HEK293 (cell line): ENCODE measurements at regions not wholly inside any gene's neighbourhood (a gene's known extent, or its start where the extent isn't known, plus 50 kb on each side); places are given as distances from the start of the nearest gene placed in this dataset.
A peak's percentile ranks its signal among the peaks of the same experiment; 100 is the strongest.

ENCODE experiments used
- CTCF ChIA-PET: fragments of 350-600 bp; formaldehyde crosslinking; extraction: SDS; loops from one replicate; lab custom pipeline; 2021; ENCODE audit warnings: antibody characterized with exemption; lab: Yijun Ruan, JAX
- POLR2A ChIA-PET: fragments of 300-600 bp; formaldehyde crosslinking; extraction: SDS; loops from one replicate; lab custom pipeline; 2020; ENCODE audit warnings: antibody characterized with exemption, inconsistent platforms; lab: Yijun Ruan, JAX
- H3K27ac ChIP-seq: fragments of 200-500 bp; sonication (Bioruptor generic); 2 replicates; pipeline ENCODE4 v1.5.1; 2014; ENCODE audit warnings: low read depth, low read length, control low read depth, inconsistent platforms; ENCODE audit errors: extremely low read depth
- H3K36me3 ChIP-seq, 2 experiments: fragments of 200-500 bp in 1 of 2; sonication (Bioruptor generic) in 1 of 2; 1 replicate in 1 of 2; 2 replicates in 1 of 2; pipeline ENCODE4 v1.5.1; 2014 to 2017; ENCODE audit warnings: inconsistent platforms in 2 of 2, low read length in 2 of 2; ENCODE audit not compliant: control insufficient read depth in 2 of 2, insufficient read depth in 1 of 2
- H3K4me1 ChIP-seq: fragments of 200-500 bp; sonication (Bioruptor generic); 2 replicates; pipeline ENCODE4 v1.5.1; 2014; ENCODE audit warnings: mild to moderate bottlenecking, low read length, inconsistent platforms; ENCODE audit not compliant: control insufficient read depth, insufficient read depth
- H3K4me3 ChIP-seq: 2 replicates; pipeline ENCODE4 v1.5.1; 2011; ENCODE audit warnings: low read depth, mild to moderate bottlenecking, control low read depth, low read length, moderate library complexity
- H3K9me3 ChIP-seq: fragments of 200-500 bp; sonication (Bioruptor generic); 2 replicates; pipeline ENCODE4 v1.5.1; 2014; ENCODE audit warnings: low read depth, low read length, inconsistent platforms; ENCODE audit not compliant: control insufficient read depth, insufficient read depth
- GLIS1 ChIP-seq: fragments of 450-650 bp; formaldehyde crosslinking; IDR thresholded peaks from 2 replicates; pipeline ENCODE4 v1.5.1; 2016; ENCODE audit warnings: missing biosample characterization, missing genetic modification characterization
- IKZF3 ChIP-seq: fragments of 450-650 bp; IDR thresholded peaks from 2 replicates; pipeline ENCODE4 v1.5.0; 2018; ENCODE audit warnings: missing biosample characterization, mild to moderate bottlenecking, missing genetic modification characterization, moderate library complexity
- KLF8 ChIP-seq: fragments of 450-650 bp; formaldehyde crosslinking; IDR thresholded peaks from 2 replicates; pipeline ENCODE4 v1.5.1; 2016; ENCODE audit warnings: missing biosample characterization, missing genetic modification characterization
- OSR2 ChIP-seq: fragments of 450-650 bp; formaldehyde crosslinking; IDR thresholded peaks from 2 replicates; pipeline ENCODE4 v1.5.1; 2016; ENCODE audit warnings: missing biosample characterization, missing genetic modification characterization
- OVOL3 ChIP-seq: fragments of 450-650 bp; formaldehyde crosslinking; IDR thresholded peaks from 2 replicates; pipeline ENCODE4 v1.5.1; 2016; ENCODE audit warnings: missing biosample characterization, missing genetic modification characterization
- PRDM1 ChIP-seq: fragments of 450-650 bp; formaldehyde crosslinking; IDR thresholded peaks from 2 replicates; pipeline ENCODE4; 2016; ENCODE audit warnings: missing biosample characterization, missing genetic modification characterization
- REPIN1 ChIP-seq: fragments of 450-650 bp; formaldehyde crosslinking; IDR thresholded peaks from 2 replicates; pipeline ENCODE4 v1.5.1; 2017; ENCODE audit warnings: missing biosample characterization, missing genetic modification characterization, low read depth
- SCRT1 ChIP-seq: fragments of 450-650 bp; formaldehyde crosslinking; IDR thresholded peaks from 2 replicates; pipeline ENCODE4 v1.5.1; 2016; ENCODE audit warnings: missing biosample characterization, missing genetic modification characterization, borderline replicate concordance
- SETDB1 ChIP-seq: IDR thresholded peaks from one replicate; pipeline ENCODE4 v1.6.1; 2017; ENCODE audit warnings: mild to moderate bottlenecking, low read length, moderate library complexity, mixed read lengths; ENCODE audit not compliant: insufficient read length
- ZNF155 ChIP-seq: fragments of 450-650 bp; formaldehyde crosslinking; IDR thresholded peaks from 2 replicates; pipeline ENCODE4 v1.5.1; 2016; ENCODE audit warnings: missing biosample characterization, missing genetic modification characterization
- ZNF16 ChIP-seq: fragments of 450-650 bp; formaldehyde crosslinking; IDR thresholded peaks from 2 replicates; pipeline ENCODE4 v1.5.1; 2016; ENCODE audit warnings: low read depth, missing biosample characterization, missing genetic modification characterization
- ZNF174 ChIP-seq: fragments of 450-650 bp; formaldehyde crosslinking; IDR thresholded peaks from 2 replicates; pipeline ENCODE4 v1.5.0; 2017; ENCODE audit warnings: missing biosample characterization, mild to moderate bottlenecking, missing genetic modification characterization
- ZNF175 ChIP-seq: fragments of 450-650 bp; formaldehyde crosslinking; IDR thresholded peaks from 2 replicates; pipeline ENCODE4 v1.5.1; 2016; ENCODE audit warnings: missing biosample characterization, missing genetic modification characterization
- ZNF544 ChIP-seq: fragments of 450-650 bp; formaldehyde crosslinking; IDR thresholded peaks from 2 replicates; pipeline ENCODE4 v1.5.0; 2017; ENCODE audit warnings: missing biosample characterization, missing genetic modification characterization
- ZNF548 ChIP-seq: fragments of 450-650 bp; formaldehyde crosslinking; IDR thresholded peaks from 2 replicates; pipeline ENCODE4 v1.5.1; 2016; ENCODE audit warnings: missing biosample characterization, missing genetic modification characterization
- ZNF585B ChIP-seq: fragments of 450-650 bp; formaldehyde crosslinking; IDR thresholded peaks from 2 replicates; pipeline ENCODE4 v1.5.1; 2016; ENCODE audit warnings: missing biosample characterization, missing genetic modification characterization
- ZNF610 ChIP-seq: fragments of 450-650 bp; formaldehyde crosslinking; IDR thresholded peaks from 2 replicates; pipeline ENCODE4 v1.5.1; 2016; ENCODE audit warnings: missing biosample characterization, missing genetic modification characterization, borderline replicate concordance
- ZNF624 ChIP-seq: fragments of 450-650 bp; formaldehyde crosslinking; IDR thresholded peaks from 2 replicates; pipeline ENCODE4 v1.5.1; 2017; ENCODE audit warnings: missing biosample characterization, missing genetic modification characterization
- ZNF658 ChIP-seq: fragments of 450-650 bp; formaldehyde crosslinking; IDR thresholded peaks from 2 replicates; pipeline ENCODE4; 2016; ENCODE audit warnings: missing biosample characterization, missing genetic modification characterization
- ZNF677 ChIP-seq: fragments of 450-650 bp; IDR thresholded peaks from 2 replicates; pipeline ENCODE4 v1.5.0; 2018; ENCODE audit warnings: missing biosample characterization, mild to moderate bottlenecking, missing genetic modification characterization, moderate library complexity
- ZNF777 ChIP-seq: fragments of 450-650 bp; formaldehyde crosslinking; IDR thresholded peaks from 2 replicates; pipeline ENCODE4 v1.5.1; 2017; ENCODE audit warnings: missing biosample characterization, missing genetic modification characterization, borderline replicate concordance
- TF ChIP-seq, protein P1 (sequence below): fragments of 450-650 bp; formaldehyde crosslinking; IDR thresholded peaks from 2 replicates; pipeline ENCODE4 v1.5.0; 2017; ENCODE audit warnings: missing biosample characterization, missing genetic modification characterization, borderline replicate concordance
- TF ChIP-seq, protein P2 (sequence below): fragments of 450-650 bp; formaldehyde crosslinking; IDR thresholded peaks from 2 replicates; pipeline ENCODE4 v1.5.1; 2017; ENCODE audit warnings: missing biosample characterization, missing genetic modification characterization
- TF ChIP-seq, protein P3 (sequence below): fragments of 450-650 bp; IDR thresholded peaks from 2 replicates; pipeline ENCODE4 v1.5.1; 2018; ENCODE audit warnings: missing biosample characterization, missing genetic modification characterization
- TF ChIP-seq, protein P4 (sequence below): fragments of 450-650 bp; formaldehyde crosslinking; IDR thresholded peaks from 2 replicates; pipeline ENCODE4; 2016; ENCODE audit warnings: missing biosample characterization, missing genetic modification characterization
- TF ChIP-seq, protein P5 (sequence below): fragments of 450-650 bp; formaldehyde crosslinking; IDR thresholded peaks from 2 replicates; pipeline ENCODE4 v1.5.1; 2016; ENCODE audit warnings: missing biosample characterization, missing genetic modification characterization
- TF ChIP-seq, protein P6 (sequence below): fragments of 450-650 bp; IDR thresholded peaks from 2 replicates; pipeline ENCODE4 v1.5.1; 2018; ENCODE audit warnings: missing biosample characterization, mild to moderate bottlenecking, missing genetic modification characterization
- TF ChIP-seq, protein P7 (sequence below): fragments of 450-650 bp; formaldehyde crosslinking; IDR thresholded peaks from 2 replicates; pipeline ENCODE4 v1.5.1; 2016; ENCODE audit warnings: missing biosample characterization, missing genetic modification characterization

DNA sequence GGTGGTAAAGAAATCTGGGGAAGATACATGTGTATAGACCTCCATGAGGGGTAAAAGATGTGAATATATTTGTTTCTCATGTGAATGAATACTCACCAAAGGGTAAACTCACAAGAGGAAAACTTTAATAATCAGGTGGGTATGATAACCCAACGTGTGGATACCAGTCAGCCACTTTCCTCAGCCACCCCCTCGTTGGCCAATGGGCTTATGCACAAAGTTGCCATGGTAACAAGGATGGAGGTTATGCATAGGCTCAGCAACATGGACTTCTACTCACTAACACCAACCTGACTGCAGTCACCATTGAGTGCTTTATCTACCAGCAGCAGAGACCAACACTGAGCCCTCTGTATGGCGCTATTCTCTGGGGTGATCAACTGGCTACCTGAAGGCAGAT is 424.4 kb downstream of the DUSP10 start (continued):
- TF ChIP-seq, protein P1, sequence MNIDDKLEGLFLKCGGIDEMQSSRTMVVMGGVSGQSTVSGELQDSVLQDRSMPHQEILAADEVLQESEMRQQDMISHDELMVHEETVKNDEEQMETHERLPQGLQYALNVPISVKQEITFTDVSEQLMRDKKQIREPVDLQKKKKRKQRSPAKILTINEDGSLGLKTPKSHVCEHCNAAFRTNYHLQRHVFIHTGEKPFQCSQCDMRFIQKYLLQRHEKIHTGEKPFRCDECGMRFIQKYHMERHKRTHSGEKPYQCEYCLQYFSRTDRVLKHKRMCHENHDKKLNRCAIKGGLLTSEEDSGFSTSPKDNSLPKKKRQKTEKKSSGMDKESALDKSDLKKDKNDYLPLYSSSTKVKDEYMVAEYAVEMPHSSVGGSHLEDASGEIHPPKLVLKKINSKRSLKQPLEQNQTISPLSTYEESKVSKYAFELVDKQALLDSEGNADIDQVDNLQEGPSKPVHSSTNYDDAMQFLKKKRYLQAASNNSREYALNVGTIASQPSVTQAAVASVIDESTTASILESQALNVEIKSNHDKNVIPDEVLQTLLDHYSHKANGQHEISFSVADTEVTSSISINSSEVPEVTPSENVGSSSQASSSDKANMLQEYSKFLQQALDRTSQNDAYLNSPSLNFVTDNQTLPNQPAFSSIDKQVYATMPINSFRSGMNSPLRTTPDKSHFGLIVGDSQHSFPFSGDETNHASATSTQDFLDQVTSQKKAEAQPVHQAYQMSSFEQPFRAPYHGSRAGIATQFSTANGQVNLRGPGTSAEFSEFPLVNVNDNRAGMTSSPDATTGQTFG (tag by site-specific recombination), result no peak
- TF ChIP-seq, protein P2, sequence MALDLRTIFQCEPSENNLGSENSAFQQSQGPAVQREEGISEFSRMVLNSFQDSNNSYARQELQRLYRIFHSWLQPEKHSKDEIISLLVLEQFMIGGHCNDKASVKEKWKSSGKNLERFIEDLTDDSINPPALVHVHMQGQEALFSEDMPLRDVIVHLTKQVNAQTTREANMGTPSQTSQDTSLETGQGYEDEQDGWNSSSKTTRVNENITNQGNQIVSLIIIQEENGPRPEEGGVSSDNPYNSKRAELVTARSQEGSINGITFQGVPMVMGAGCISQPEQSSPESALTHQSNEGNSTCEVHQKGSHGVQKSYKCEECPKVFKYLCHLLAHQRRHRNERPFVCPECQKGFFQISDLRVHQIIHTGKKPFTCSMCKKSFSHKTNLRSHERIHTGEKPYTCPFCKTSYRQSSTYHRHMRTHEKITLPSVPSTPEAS (tag by site-specific recombination), result no peak
- TF ChIP-seq PRDM1 (tag by site-specific recombination) (no peak), KLF8 (tag by site-specific recombination) (no peak), SCRT1 (tag by site-specific recombination) (no peak), ZNF677 (tag by site-specific recombination) (no peak), SETDB1 (no peak), ZNF544 (tag by site-specific recombination) (no peak)
- TF ChIP-seq, protein P3, sequence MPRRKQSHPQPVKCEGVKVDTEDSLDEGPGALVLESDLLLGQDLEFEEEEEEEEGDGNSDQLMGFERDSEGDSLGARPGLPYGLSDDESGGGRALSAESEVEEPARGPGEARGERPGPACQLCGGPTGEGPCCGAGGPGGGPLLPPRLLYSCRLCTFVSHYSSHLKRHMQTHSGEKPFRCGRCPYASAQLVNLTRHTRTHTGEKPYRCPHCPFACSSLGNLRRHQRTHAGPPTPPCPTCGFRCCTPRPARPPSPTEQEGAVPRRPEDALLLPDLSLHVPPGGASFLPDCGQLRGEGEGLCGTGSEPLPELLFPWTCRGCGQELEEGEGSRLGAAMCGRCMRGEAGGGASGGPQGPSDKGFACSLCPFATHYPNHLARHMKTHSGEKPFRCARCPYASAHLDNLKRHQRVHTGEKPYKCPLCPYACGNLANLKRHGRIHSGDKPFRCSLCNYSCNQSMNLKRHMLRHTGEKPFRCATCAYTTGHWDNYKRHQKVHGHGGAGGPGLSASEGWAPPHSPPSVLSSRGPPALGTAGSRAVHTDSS, result no peak
- TF ChIP-seq, protein P4, sequence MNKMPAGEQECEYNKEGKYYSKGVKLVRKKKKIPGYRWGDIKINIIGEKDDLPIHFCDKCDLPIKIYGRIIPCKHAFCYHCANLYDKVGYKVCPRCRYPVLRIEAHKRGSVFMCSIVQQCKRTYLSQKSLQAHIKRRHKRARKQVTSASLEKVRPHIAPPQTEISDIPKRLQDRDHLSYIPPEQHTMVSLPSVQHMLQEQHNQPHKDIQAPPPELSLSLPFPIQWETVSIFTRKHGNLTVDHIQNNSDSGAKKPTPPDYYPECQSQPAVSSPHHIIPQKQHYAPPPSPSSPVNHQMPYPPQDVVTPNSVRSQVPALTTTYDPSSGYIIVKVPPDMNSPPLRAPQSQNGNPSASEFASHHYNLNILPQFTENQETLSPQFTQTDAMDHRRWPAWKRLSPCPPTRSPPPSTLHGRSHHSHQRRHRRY (tag by site-specific recombination), result no peak

DNA sequence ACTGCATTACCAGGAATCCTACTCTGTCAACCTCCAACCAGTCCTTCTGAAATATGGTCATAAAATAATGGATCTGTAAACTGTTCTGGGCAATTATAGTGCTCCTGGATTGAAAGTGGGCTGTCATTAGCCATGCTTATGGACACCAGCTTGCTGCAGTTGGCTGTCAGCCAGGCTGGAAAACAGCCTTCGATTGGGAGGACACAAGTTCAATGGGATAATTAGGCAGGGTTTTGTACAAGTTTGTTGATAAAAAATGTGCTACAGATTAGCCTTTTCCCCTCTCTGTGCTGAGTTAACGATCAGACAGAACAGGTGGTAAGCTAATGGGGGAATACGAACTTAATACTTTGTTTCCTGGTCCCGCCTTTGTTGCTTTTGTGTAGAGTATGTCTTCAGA is 413.9 kb downstream of the DUSP10 start:
- Histone ChIP-seq H3K4me3 (no peak overlapping the region), H3K9me3 (no peaks in the 10 kb centered on the region), H3K4me1 (peaks cover 3% of the 10 kb centered on the region; the same call in 1 of the 2 replicates), H3K36me3 (no peaks in the 10 kb centered on the region), H3K27ac (no peak overlapping the region)
- ChIA-PET CTCF (interaction anchor here (0.6 to 0.7 kb wide), 2 partner anchors 9 to 503 kb away, joined by 3 to 4 read pairs; no protein-coding TSS in a partner anchor), POLR2A (no interaction called here)
- TF ChIP-seq ZNF174, result no peak
- no peak for TF ChIP-seq GLIS1 (tag by site-specific recombination)
- TF ChIP-seq, protein P5, sequence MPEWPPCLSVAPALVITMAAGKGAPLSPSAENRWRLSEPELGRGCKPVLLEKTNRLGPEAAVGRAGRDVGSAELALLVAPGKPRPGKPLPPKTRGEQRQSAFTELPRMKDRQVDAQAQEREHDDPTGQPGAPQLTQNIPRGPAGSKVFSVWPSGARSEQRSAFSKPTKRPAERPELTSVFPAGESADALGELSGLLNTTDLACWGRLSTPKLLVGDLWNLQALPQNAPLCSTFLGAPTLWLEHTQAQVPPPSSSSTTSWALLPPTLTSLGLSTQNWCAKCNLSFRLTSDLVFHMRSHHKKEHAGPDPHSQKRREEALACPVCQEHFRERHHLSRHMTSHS (tag by site-specific recombination), result no peak
- TF ChIP-seq, protein P6, sequence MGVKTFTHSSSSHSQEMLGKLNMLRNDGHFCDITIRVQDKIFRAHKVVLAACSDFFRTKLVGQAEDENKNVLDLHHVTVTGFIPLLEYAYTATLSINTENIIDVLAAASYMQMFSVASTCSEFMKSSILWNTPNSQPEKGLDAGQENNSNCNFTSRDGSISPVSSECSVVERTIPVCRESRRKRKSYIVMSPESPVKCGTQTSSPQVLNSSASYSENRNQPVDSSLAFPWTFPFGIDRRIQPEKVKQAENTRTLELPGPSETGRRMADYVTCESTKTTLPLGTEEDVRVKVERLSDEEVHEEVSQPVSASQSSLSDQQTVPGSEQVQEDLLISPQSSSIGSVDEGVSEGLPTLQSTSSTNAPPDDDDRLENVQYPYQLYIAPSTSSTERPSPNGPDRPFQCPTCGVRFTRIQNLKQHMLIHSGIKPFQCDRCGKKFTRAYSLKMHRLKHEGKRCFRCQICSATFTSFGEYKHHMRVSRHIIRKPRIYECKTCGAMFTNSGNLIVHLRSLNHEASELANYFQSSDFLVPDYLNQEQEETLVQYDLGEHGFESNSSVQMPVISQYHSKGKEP (tag by site-specific recombination), result no peak
- peak; percentile 32; the same call in 1 of the 2 replicates for TF ChIP-seq ZNF610 (tag by site-specific recombination)
- no peak for TF ChIP-seq ZNF155
- no peak for TF ChIP-seq REPIN1 (tag by site-specific recombination)
- TF ChIP-seq OSR2, result peak; percentile 56; the same call in 1 of the 2 replicates
- no peak for TF ChIP-seq ZNF658 (tag by site-specific recombination)
- TF ChIP-seq ZNF175 (tag by site-specific recombination), result no peak
- TF ChIP-seq IKZF3, result no peak
- no peak for TF ChIP-seq ZNF548
- TF ChIP-seq ZNF16 (tag by site-specific recombination), result no peak
- TF ChIP-seq, protein P7, sequence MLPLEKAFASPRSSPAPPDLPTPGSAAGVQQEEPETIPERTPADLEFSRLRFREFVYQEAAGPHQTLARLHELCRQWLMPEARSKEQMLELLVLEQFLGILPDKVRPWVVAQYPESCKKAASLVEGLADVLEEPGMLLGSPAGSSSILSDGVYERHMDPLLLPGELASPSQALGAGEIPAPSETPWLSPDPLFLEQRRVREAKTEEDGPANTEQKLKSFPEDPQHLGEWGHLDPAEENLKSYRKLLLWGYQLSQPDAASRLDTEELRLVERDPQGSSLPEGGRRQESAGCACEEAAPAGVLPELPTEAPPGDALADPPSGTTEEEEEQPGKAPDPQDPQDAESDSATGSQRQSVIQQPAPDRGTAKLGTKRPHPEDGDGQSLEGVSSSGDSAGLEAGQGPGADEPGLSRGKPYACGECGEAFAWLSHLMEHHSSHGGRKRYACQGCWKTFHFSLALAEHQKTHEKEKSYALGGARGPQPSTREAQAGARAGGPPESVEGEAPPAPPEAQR, result no peak
- TF ChIP-seq ZNF624, result no peak
- TF ChIP-seq ZNF585B (tag by site-specific recombination), result no peak
- TF ChIP-seq OVOL3, result 0 out of 2 replicates have a peak, but pooled peaks have one; percentile 59
- no peak for TF ChIP-seq ZNF777 (tag by site-specific recombination)
